WTC11 (cell line): ENCODE measurements at regions not wholly inside any gene's neighbourhood (a gene's known extent, or its start where the extent isn't known, plus 50 kb on each side); places are given as distances from the start of the nearest gene placed in this dataset.

Experiments
- ATAC-seq: fragments of 200-7000 bp; cut with Tn5 transposase; 2 replicates; pipeline ENCODE4 v1.10.0; 2021; ENCODE audit warnings: mild to moderate bottlenecking, moderate library complexity
- CTCF ChIA-PET: fragments of 300-600 bp; sonication (Branson Sonifier 250); formaldehyde crosslinking; loops from one replicate; lab custom pipeline; 2021; ENCODE audit warnings: antibody characterized with exemption; lab: Charles Lee
- POLR2A ChIA-PET: fragments of 350-600 bp; sonication (Branson Sonifier 250); formaldehyde crosslinking; loops from one replicate; lab custom pipeline; 2021; ENCODE audit warnings: antibody characterized with exemption; lab: Charles Lee
- DNase-seq: peaks from one replicate; pipeline ENCODE4 v3.0.0; 2021; ENCODE audit warnings: low spot score
- H3K27ac Mint-ChIP-seq: 2 replicates; pipeline ENCODE4 v1.8.0; 2021; ENCODE audit warnings: mixed read lengths
- H3K27me3 Mint-ChIP-seq: 2 replicates; pipeline ENCODE4 v1.8.0; 2021; ENCODE audit warnings: low read depth, mild to moderate bottlenecking, moderate library complexity, mixed read lengths
- H3K36me3 Mint-ChIP-seq: 2 replicates; pipeline ENCODE4 v1.8.0; 2021; ENCODE audit warnings: mixed read lengths
- H3K4me1 Mint-ChIP-seq: 2 replicates; pipeline ENCODE4 v1.8.0; 2022; ENCODE audit warnings: mixed read lengths
- H3K4me3 Mint-ChIP-seq: 2 replicates; pipeline ENCODE4 v1.8.0; 2021; ENCODE audit warnings: mild to moderate bottlenecking, moderate library complexity, mixed read lengths
- H3K9me3 Mint-ChIP-seq: 2 replicates; pipeline ENCODE4 v1.8.0; 2021; ENCODE audit warnings: mixed read lengths
- AFF4 ChIP-seq: sonication (generic); formaldehyde crosslinking; IDR thresholded peaks from 2 replicates; pipeline ENCODE4 v1.8.1; 2023; ENCODE audit warnings: mild to moderate bottlenecking, missing genetic modification reagents, borderline replicate concordance
- CDX4 ChIP-seq: fragments of 250-450 bp; sonication (Bioruptor Pico); IDR thresholded peaks from 2 replicates; pipeline ENCODE4 v1.9.0; 2021; ENCODE audit warnings: moderate library complexity, mild to moderate bottlenecking, inconsistent platforms, borderline replicate concordance
- CTCF ChIP-seq: fragments of 200-600 bp; IDR thresholded peaks from 2 replicates; pipeline ENCODE4 v1.8.0; 2022; ENCODE audit warnings: antibody characterized with exemption
- E2F1 ChIP-seq: sonication (generic); formaldehyde crosslinking; IDR thresholded peaks from 2 replicates; pipeline ENCODE4 v1.8.0; 2022; ENCODE audit warnings: mild to moderate bottlenecking, missing genetic modification reagents
- E2F4 ChIP-seq: sonication (generic); formaldehyde crosslinking; IDR thresholded peaks from 2 replicates; pipeline ENCODE4 v1.8.1; 2022; ENCODE audit warnings: low read depth, mild to moderate bottlenecking, moderate library complexity, missing genetic modification reagents, borderline replicate concordance
- ESRRA ChIP-seq: sonication (generic); formaldehyde crosslinking; IDR thresholded peaks from 2 replicates; pipeline ENCODE4 v1.8.1; 2022; ENCODE audit warnings: mild to moderate bottlenecking, missing genetic modification reagents, borderline replicate concordance
- FOXJ3 ChIP-seq: sonication (generic); formaldehyde crosslinking; IDR thresholded peaks from 2 replicates; pipeline ENCODE4 v1.9.0; 2021; ENCODE audit warnings: missing genetic modification reagents, mild to moderate bottlenecking, borderline replicate concordance
- GTF2I ChIP-seq: fragments of 250-450 bp; sonication (Bioruptor Pico); conservative IDR thresholded peaks from 2 replicates; pipeline ENCODE4 v1.4.0; 2021; ENCODE audit warnings: mild to moderate bottlenecking
- KAT7 ChIP-seq: sonication (generic); formaldehyde crosslinking; IDR thresholded peaks from 2 replicates; pipeline ENCODE4 v1.8.1; 2023; ENCODE audit warnings: missing genetic modification reagents, mild to moderate bottlenecking, borderline replicate concordance
- MYBL2 ChIP-seq: sonication (generic); formaldehyde crosslinking; IDR thresholded peaks from 2 replicates; pipeline ENCODE4 v1.8.1; 2023; ENCODE audit warnings: mild to moderate bottlenecking, moderate library complexity, missing genetic modification reagents
- NFATC4 ChIP-seq: fragments of 250-450 bp; sonication (Bioruptor Pico); IDR thresholded peaks from 2 replicates; pipeline ENCODE4 v1.9.0; 2021; ENCODE audit warnings: mild to moderate bottlenecking
- NR1H2 ChIP-seq: sonication (generic); formaldehyde crosslinking; IDR thresholded peaks from 2 replicates; pipeline ENCODE4 v1.9.0; 2021; ENCODE audit warnings: mild to moderate bottlenecking, moderate library complexity, missing genetic modification reagents
- NR2C2 ChIP-seq: sonication (generic); formaldehyde crosslinking; IDR thresholded peaks from 2 replicates; pipeline ENCODE4 v1.8.0; 2022; ENCODE audit warnings: mild to moderate bottlenecking, missing genetic modification reagents
- SOX15 ChIP-seq: fragments of 250-450 bp; sonication (Bioruptor Pico); IDR thresholded peaks from 2 replicates; pipeline ENCODE4 v1.9.0; 2021; ENCODE audit warnings: mild to moderate bottlenecking
- TCF7 ChIP-seq: sonication (generic); formaldehyde crosslinking; IDR thresholded peaks from 2 replicates; pipeline ENCODE4 v1.8.0; 2022; ENCODE audit warnings: mild to moderate bottlenecking, low read depth, missing genetic modification reagents, moderate library complexity
- TEAD1 ChIP-seq: sonication (generic); formaldehyde crosslinking; IDR thresholded peaks from 2 replicates; pipeline ENCODE4 v1.8.0; 2022; ENCODE audit warnings: mild to moderate bottlenecking, missing genetic modification reagents
- TP53 ChIP-seq: sonication (generic); formaldehyde crosslinking; IDR thresholded peaks from 2 replicates; pipeline ENCODE4 v1.8.1; 2023; ENCODE audit warnings: mild to moderate bottlenecking, missing genetic modification reagents
- USF2 ChIP-seq: sonication (generic); formaldehyde crosslinking; IDR thresholded peaks from 2 replicates; pipeline ENCODE4 v1.8.1; 2023; ENCODE audit warnings: mild to moderate bottlenecking, missing genetic modification reagents, moderate library complexity
- ZNF121 ChIP-seq: sonication (generic); formaldehyde crosslinking; IDR thresholded peaks from 2 replicates; pipeline ENCODE4 v1.8.0; 2023; ENCODE audit warnings: missing genetic modification reagents
- ZNF317 ChIP-seq: sonication (generic); formaldehyde crosslinking; IDR thresholded peaks from 2 replicates; pipeline ENCODE4 v1.8.1; 2023; ENCODE audit warnings: low read depth, mild to moderate bottlenecking, moderate library complexity, missing genetic modification reagents, borderline replicate concordance
- ZNF396 ChIP-seq: fragments of 250-450 bp; sonication (Bioruptor Pico); IDR thresholded peaks from 2 replicates; pipeline ENCODE4 v1.8.0; 2021; ENCODE audit warnings: mild to moderate bottlenecking, moderate library complexity, borderline replicate concordance
- ZNF423 ChIP-seq: fragments of 250-450 bp; sonication (Bioruptor Pico); IDR thresholded peaks from 2 replicates; pipeline ENCODE4 v2.1.2; 2022; ENCODE audit warnings: mild to moderate bottlenecking, moderate library complexity
- ZNF532 ChIP-seq: fragments of 250-450 bp; sonication (Bioruptor Pico); IDR thresholded peaks from 2 replicates; pipeline ENCODE4 v1.9.0; 2021; ENCODE audit warnings: mild to moderate bottlenecking, borderline replicate concordance
- ZNF671 ChIP-seq: fragments of 250-450 bp; sonication (Bioruptor Pico); IDR thresholded peaks from 2 replicates; pipeline ENCODE4 v1.8.0; 2021; ENCODE audit warnings: mild to moderate bottlenecking

- H3K27ac Mint-ChIP-seq, result no peak overlapping the region
- H3K4me3 Mint-ChIP-seq, result no peak overlapping the region
- POLR2A ChIA-PET, result no interaction called here
- no peaks in the 10 kb centered on the region for H3K36me3 Mint-ChIP-seq
- CTCF ChIA-PET, result no interaction called here
- no peaks in the 10 kb centered on the region for H3K27me3 Mint-ChIP-seq
- H3K4me1 Mint-ChIP-seq, result no peaks in the 10 kb centered on the region
- 0 out of 2 replicates have a peak, but pooled peaks cover 3% of the 10 kb centered on the region for H3K9me3 Mint-ChIP-seq
- ATAC-seq (no peak), DNase-seq (no peak)
- TF ChIP-seq TP53 (no peak), TCF7 (CRISPR knock-in tag) (no peak), E2F4 (CRISPR knock-in tag) (no peak), ZNF396 (no peak), CTCF (no peak), ESRRA (CRISPR knock-in tag) (no peak), ZNF671 (CRISPR knock-in tag) (no peak), E2F1 (CRISPR knock-in tag) (no peak), ZNF423 (CRISPR knock-in tag) (no peak), KAT7 (CRISPR knock-in tag) (no peak), AFF4 (CRISPR knock-in tag) (no peak), NR2C2 (no peak), GTF2I (no peak), ZNF121 (CRISPR knock-in tag) (no peak), NR1H2 (CRISPR knock-in tag) (no peak), USF2 (CRISPR knock-in tag) (no peak), SOX15 (CRISPR knock-in tag) (no peak), FOXJ3 (CRISPR knock-in tag) (no peak)
These were observed 799.3 kb upstream of the ACO1 start for GRCh38 chr9:31585158-31585557.

GRCh38 chr9:31587146-31587545, 797.3 kb upstream of the ACO1 start:
- no peak overlapping the region for H3K27ac Mint-ChIP-seq
- no peak for ATAC-seq
- H3K4me1 Mint-ChIP-seq, result no peaks in the 10 kb centered on the region
- ChIA-PET POLR2A (no interaction called here), CTCF (no interaction called here)
- H3K36me3 Mint-ChIP-seq, result no peaks in the 10 kb centered on the region
- no peak for DNase-seq
- H3K27me3 Mint-ChIP-seq, result no peaks in the 10 kb centered on the region
- no peak overlapping the region for H3K4me3 Mint-ChIP-seq
- H3K9me3 Mint-ChIP-seq, result 0 out of 2 replicates have a peak, but pooled peaks cover 3% of the 10 kb centered on the region
- no peak for TF ChIP-seq TP53
- TF ChIP-seq ZNF532, result no peak
- TF ChIP-seq CDX4 (CRISPR knock-in tag), result no peak
- TF ChIP-seq ZNF423 (CRISPR knock-in tag), result no peak
- TF ChIP-seq MYBL2 (CRISPR knock-in tag), result no peak
- TF ChIP-seq TEAD1 (CRISPR knock-in tag), result no peak
- TF ChIP-seq ZNF671 (CRISPR knock-in tag), result no peak
- TF ChIP-seq ZNF317, result no peak
- no peak for TF ChIP-seq NFATC4 (CRISPR knock-in tag)
